ENCODE measurements at regions not wholly inside any gene's neighbourhood (a gene's known extent, or its start where the extent isn't known, plus 50 kb on each side); places are given as distances from the start of the nearest gene placed in this dataset.

GRCh38 chr2:11051280-11051679 is 104.0 kb upstream of the SLC66A3 start:
- no peaks in the 10 kb centered on the region for H3K36me3 Mint-ChIP-seq
- H3K4me3 Mint-ChIP-seq: no peak overlapping the region
- no peak overlapping the region for H3K27ac Mint-ChIP-seq
- CTCF ChIA-PET: no interaction called here
- no peaks in the 10 kb centered on the region for H3K27me3 Mint-ChIP-seq
- ATAC-seq (no peak), DNase-seq (no peak)
- no peaks in the 10 kb centered on the region for H3K4me1 Mint-ChIP-seq
- H3K9me3 Mint-ChIP-seq (ENCODE audit: low read depth): no peaks in the 10 kb centered on the region

DNA sequence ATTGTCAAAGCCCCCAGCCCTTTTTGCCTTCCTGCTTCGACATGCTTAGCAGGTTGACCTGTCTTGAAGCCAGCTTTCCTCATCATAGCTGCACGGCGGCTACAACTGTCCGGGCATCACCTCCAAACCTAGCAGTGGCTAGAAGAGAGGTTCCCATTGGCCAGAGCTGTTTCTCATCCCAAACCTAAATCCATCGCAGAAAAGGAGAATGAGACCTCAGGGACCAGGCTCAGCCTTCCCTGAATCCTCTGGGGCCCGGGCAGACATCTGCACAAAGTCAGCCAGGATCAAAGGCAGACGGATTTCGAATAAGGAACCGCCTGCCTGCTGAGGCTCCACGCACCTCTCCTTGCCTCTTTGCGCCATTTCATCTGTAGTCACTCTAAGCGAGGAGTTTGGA is 101.7 kb upstream of the SLC66A3 start:
- CTCF ChIA-PET: no interaction called here
- H3K4me3 Mint-ChIP-seq: no peak overlapping the region
- peak; percentile 27 for DNase-seq
- H3K27me3 Mint-ChIP-seq: peaks cover 14% of the 10 kb centered on the region
- H3K36me3 Mint-ChIP-seq: no peaks in the 10 kb centered on the region
- no peaks in the 10 kb centered on the region for H3K4me1 Mint-ChIP-seq
- H3K27ac Mint-ChIP-seq: no peak overlapping the region
- H3K9me3 Mint-ChIP-seq (ENCODE audit: low read depth): no peaks in the 10 kb centered on the region
- no peak for ATAC-seq

DNA sequence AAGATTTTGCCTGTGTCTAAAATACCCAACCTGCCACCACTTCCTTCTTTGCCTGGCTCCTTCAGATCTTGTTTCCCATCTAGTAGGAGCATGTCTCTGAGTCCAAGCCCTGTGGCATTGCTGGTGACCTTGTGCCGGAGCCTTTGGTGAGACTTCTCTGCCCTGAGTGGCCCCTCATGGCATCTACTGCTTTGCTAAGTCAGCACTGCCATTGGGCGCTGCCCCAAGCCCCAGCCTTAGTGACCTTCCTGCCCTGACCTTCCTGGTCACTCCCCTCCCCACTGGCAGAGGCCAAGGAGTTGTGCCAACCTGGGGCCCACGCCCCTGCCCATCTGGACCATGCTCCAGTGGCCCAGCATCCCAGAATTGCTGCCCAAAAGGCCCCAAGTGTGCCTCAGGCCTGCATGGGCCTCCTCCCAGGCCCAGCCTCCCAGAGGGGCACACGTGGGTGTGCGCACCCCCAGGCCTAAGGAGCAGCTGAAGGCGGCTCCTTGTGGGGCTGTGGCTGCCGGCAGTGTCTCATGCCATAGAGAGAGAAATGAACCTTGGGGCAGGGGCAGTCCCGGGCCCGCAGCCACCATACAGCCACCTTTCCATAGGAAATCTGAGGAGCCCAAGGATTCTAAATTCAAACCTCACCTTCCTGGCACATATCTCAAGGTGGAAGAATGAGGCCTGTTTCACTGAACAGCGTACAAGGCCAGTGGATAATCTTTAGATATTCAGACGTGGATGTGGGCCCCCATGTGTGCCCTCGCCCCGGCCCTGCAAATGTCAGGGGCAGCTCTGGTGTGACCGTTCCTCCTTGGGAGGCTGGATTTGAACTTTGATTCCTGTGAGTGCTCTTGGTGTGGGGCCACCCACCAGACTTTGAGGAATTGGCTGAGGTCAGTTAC is 100.2 kb upstream of the SLC66A3 start:
- CTCF ChIA-PET: no interaction called here
- Mint-ChIP-seq H3K4me3 (no peak overlapping the region), H3K27me3 (peaks cover 20% of the 10 kb centered on the region), H3K9me3 (ENCODE audit: low read depth) (no peaks in the 10 kb centered on the region), H3K36me3 (no peaks in the 10 kb centered on the region), H3K27ac (no peak overlapping the region), H3K4me1 (no peaks in the 10 kb centered on the region)
- no peak for DNase-seq
- no peak for ATAC-seq

GRCh38 chr2:11055679-11056215 is 99.5 kb upstream of the SLC66A3 start:
- no peak overlapping the region for H3K27ac Mint-ChIP-seq
- CTCF ChIA-PET: interaction anchor here (1.3 kb wide), 1 partner anchor 223 kb away, joined by 3 read pairs; no protein-coding TSS in a partner anchor
- ATAC-seq (no peak), DNase-seq (no peak)
- peaks cover 26% of the 10 kb centered on the region for H3K27me3 Mint-ChIP-seq
- H3K4me3 Mint-ChIP-seq: no peak overlapping the region
- H3K4me1 Mint-ChIP-seq: no peaks in the 10 kb centered on the region
- H3K36me3 Mint-ChIP-seq: no peaks in the 10 kb centered on the region
- H3K9me3 Mint-ChIP-seq (ENCODE audit: low read depth): peaks cover 3% of the 10 kb centered on the region

- no peaks in the 10 kb centered on the region for H3K4me1 Mint-ChIP-seq
- ATAC-seq (no peak), DNase-seq (no peak)
- H3K36me3 Mint-ChIP-seq: no peaks in the 10 kb centered on the region
- peaks cover 6% of the 10 kb centered on the region for H3K9me3 Mint-ChIP-seq (ENCODE audit: low read depth)
- peaks cover 30% of the 10 kb centered on the region for H3K27me3 Mint-ChIP-seq
- CTCF ChIA-PET: interaction anchor here (1.3 kb wide), 1 partner anchor 224 kb away, joined by 3 read pairs; no protein-coding TSS in a partner anchor
- no peak overlapping the region for H3K27ac Mint-ChIP-seq
- no peak overlapping the region for H3K4me3 Mint-ChIP-seq
These were observed 98.7 kb upstream of the SLC66A3 start for GRCh38 chr2:11056614-11057013.

- H3K4me1 Mint-ChIP-seq: no peaks in the 10 kb centered on the region
- no peaks in the 10 kb centered on the region for H3K36me3 Mint-ChIP-seq
- ATAC-seq: no peak
- no peak overlapping the region for H3K4me3 Mint-ChIP-seq
- H3K27me3 Mint-ChIP-seq: peaks cover 31% of the 10 kb centered on the region
- peaks cover 6% of the 10 kb centered on the region for H3K9me3 Mint-ChIP-seq (ENCODE audit: low read depth)
- no peak overlapping the region for H3K27ac Mint-ChIP-seq
- CTCF ChIA-PET: interaction anchor here (1.3 kb wide), 1 partner anchor 224 kb away, joined by 3 read pairs; no protein-coding TSS in a partner anchor
- DNase-seq: no peak
These were observed 98.2 kb upstream of the SLC66A3 start for GRCh38 chr2:11057031-11057430.

DNA sequence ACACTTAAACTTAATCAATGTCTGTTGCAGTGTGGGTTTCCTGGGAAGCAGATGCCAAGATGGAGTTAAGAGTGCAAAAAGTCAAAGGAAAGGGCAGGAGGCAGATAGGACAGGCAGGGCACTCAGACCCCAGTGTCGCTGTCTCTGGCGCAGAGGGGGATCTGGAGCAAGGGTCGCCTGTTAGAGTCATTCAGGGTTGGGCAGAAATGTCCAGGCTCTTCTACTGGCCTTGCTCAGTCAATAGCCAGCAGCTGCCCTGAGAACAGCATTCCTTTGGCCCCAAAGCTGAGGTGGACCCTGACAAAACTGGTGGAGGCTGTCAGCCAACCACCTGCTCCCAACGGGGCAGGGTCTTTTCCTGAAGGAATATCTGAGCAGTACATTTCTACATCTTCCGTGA is 97.1 kb upstream of the SLC66A3 start:
- no peaks in the 10 kb centered on the region for H3K36me3 Mint-ChIP-seq
- ATAC-seq (no peak), DNase-seq (peak; percentile 11)
- H3K27me3 Mint-ChIP-seq: peaks cover 41% of the 10 kb centered on the region
- CTCF ChIA-PET: no interaction called here
- peaks cover 6% of the 10 kb centered on the region for H3K9me3 Mint-ChIP-seq (ENCODE audit: low read depth)
- no peak overlapping the region for H3K4me3 Mint-ChIP-seq
- H3K4me1 Mint-ChIP-seq: no peaks in the 10 kb centered on the region
- no peak overlapping the region for H3K27ac Mint-ChIP-seq

DNA sequence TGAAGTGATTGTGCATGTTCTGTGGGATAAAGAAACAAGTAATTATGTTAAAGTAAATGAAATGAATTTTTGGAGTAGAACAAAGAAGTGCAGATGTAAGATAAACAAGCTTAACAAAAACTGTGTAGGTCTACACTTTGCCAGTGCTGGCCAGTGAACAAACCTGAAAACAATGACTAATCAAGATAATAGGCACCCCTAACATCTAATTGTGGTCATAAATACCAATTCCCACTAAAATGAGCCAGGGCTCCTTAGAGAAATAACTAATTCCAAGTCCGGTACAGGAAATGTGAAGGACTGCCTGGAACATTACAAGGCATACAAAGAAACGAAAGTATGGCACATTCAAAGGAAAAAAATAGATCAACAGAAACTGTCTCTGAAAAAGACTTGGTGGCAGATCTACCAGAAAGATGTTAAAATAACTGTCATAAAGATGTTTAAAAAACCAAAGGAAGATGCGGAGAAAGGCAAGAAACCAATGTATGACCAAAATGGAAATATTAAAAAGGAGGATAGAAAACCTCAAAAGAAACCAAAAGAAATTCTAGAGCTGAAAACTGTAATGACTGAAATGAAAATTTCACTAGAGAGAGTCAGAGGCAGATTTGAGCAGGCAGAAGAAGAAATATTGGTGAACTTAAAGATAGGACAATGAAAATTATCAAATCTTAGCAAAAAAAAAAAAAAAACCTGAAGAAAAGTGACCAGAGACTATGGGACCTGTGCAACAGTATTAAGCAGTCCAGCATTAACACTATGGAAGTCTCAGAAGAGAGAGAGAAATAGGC is 94.7 kb upstream of the SLC66A3 start:
- no peaks in the 10 kb centered on the region for H3K4me1 Mint-ChIP-seq
- H3K27me3 Mint-ChIP-seq: peaks cover 53% of the 10 kb centered on the region
- CTCF ChIA-PET: interaction anchor here (0.6 kb wide), 1 partner anchor 10 kb away, joined by 3 read pairs; no protein-coding TSS in a partner anchor
- no peaks in the 10 kb centered on the region for H3K36me3 Mint-ChIP-seq
- no peak for ATAC-seq
- H3K27ac Mint-ChIP-seq: no peak overlapping the region
- DNase-seq: no peak
- peaks cover 6% of the 10 kb centered on the region for H3K9me3 Mint-ChIP-seq (ENCODE audit: low read depth)
- H3K4me3 Mint-ChIP-seq: no peak overlapping the region

DNA sequence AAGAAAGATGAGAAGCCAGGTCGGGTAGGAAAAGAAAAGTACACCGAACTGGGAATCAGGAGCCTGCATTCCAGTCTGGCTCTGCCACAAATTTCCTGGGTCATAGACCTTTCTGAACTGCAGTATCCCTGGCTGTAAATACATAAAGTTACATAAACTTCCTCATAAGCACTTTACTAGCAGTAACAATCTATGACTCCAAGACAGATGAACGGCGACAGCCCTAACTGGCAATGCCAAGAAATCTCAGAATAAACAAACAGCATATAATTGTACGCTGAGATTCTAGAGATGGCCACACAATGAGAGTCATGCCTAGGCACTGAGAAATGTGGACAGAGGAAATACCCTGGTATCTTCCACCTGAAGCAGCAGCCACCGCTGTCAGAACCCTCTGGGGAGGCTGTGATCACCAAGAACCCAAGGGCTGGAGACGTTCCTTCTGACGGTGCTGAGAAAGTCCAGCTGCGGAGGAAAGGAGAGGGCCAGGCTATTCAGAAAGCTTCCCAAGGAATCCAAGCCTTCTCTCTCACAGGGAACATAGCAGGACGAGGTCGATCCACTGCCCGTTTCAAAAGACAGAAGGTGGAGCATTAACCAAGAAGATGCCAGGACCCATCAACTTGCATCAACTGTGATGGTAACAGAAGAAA is 89.3 kb upstream of the SLC66A3 start:
- no peaks in the 10 kb centered on the region for H3K36me3 Mint-ChIP-seq
- H3K27ac Mint-ChIP-seq: no peak overlapping the region
- peaks cover under 1% of the 10 kb centered on the region for H3K4me1 Mint-ChIP-seq
- DNase-seq (no peak), ATAC-seq (no peak)
- CTCF ChIA-PET: interaction anchor here (0.6 kb wide), 1 partner anchor 67 kb away, joined by 3 read pairs; a partner anchor contains a TSS
- peaks cover 31% of the 10 kb centered on the region for H3K27me3 Mint-ChIP-seq
- H3K9me3 Mint-ChIP-seq (ENCODE audit: low read depth): peaks cover 1% of the 10 kb centered on the region
- H3K4me3 Mint-ChIP-seq: no peak overlapping the region

GRCh38 chr2:11067221-11068078 is 87.8 kb upstream of the SLC66A3 start:
- Mint-ChIP-seq H3K27me3 (peaks cover 33% of the 10 kb centered on the region), H3K4me3 (no peak overlapping the region), H3K4me1 (peaks cover 8% of the 10 kb centered on the region), H3K9me3 (ENCODE audit: low read depth) (no peaks in the 10 kb centered on the region), H3K27ac (no peak overlapping the region), H3K36me3 (no peaks in the 10 kb centered on the region)
- DNase-seq (peak; percentile 16), ATAC-seq (no peak)
- CTCF ChIA-PET: no interaction called here

GRCh38 chr2:11068079-11068741 is 87.1 kb upstream of the SLC66A3 start:
- no peak for DNase-seq
- Mint-ChIP-seq H3K36me3 (no peaks in the 10 kb centered on the region), H3K4me1 (peaks cover 13% of the 10 kb centered on the region), H3K27ac (no peak overlapping the region), H3K9me3 (ENCODE audit: low read depth) (no peaks in the 10 kb centered on the region), H3K27me3 (peaks cover 33% of the 10 kb centered on the region), H3K4me3 (no peak overlapping the region)
- CTCF ChIA-PET: no interaction called here
- no peak for ATAC-seq

DNA sequence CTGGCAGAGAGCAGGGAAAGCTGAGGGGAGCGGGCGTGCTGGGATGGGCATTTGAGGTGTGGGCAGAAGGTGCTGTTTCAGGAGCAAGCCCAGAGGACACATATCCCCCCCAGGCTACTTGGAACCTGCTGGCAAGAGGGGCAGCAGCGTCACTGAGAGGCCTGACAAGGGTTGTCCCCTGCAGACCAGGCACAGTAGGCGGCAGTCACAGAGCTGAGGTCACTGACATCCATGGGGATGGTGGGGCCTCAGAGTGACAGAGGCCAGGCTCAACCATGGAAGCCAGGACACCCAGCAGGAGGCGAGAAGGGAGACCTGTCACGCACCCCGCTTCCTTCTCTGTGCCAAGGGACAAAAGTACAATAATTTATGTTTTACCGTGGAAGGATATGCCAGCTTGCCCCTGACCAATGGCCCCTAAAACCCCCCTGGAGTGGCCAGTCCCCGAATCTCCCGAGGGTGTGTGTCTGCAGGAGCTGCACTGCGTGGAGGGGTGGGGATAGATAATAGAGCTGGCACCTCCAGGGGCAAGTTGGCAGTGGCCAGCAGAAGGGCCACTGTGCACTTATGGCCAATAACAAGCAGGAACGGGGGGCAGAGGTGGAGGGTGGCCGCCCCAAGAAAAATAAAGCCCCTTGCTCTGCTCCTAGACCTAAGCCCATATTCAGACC is 86.3 kb upstream of the SLC66A3 start:
- H3K36me3 Mint-ChIP-seq: no peaks in the 10 kb centered on the region
- no peak overlapping the region for H3K4me3 Mint-ChIP-seq
- DNase-seq (peak; percentile 33), ATAC-seq (no peak)
- H3K27me3 Mint-ChIP-seq: peaks cover 31% of the 10 kb centered on the region
- no peaks in the 10 kb centered on the region for H3K9me3 Mint-ChIP-seq (ENCODE audit: low read depth)
- H3K4me1 Mint-ChIP-seq: peaks cover 13% of the 10 kb centered on the region
- CTCF ChIA-PET: no interaction called here
- H3K27ac Mint-ChIP-seq: no peak overlapping the region
